ENCODE measurements at regions not wholly inside any gene's neighbourhood (a gene's known extent, or its start where the extent isn't known, plus 50 kb on each side); places are given as distances from the start of the nearest gene placed in this dataset.
A peak's percentile ranks its signal among the peaks of the same experiment; 100 is the strongest.

- intact Hi-C loops (cut with DNase I): no loop called here
- DNase-seq: no peak
Measured at GRCh38 chr4:14835708-14836425, 166.4 kb upstream of the CPEB2 start.

GRCh38 chr4:14837860-14838259, 164.4 kb upstream of the CPEB2 start:
- intact Hi-C loops (cut with DNase I): no loop called here
- no peak for DNase-seq

GRCh38 chr4:14841801-14842768, 160.2 kb upstream of the CPEB2 start:
- intact Hi-C loops (cut with DNase I): no loop called here
- no peak for DNase-seq

- intact Hi-C loops (cut with DNase I): no loop called here
- DNase-seq: no peak
Measured at GRCh38 chr4:14842964-14843630, 159.2 kb upstream of the CPEB2 start.

- intact Hi-C loops (cut with DNase I): no loop called here
- no peak for DNase-seq
Measured at GRCh38 chr4:14844061-14844460, 158.2 kb upstream of the CPEB2 start.

- no peak for DNase-seq
- intact Hi-C loops (cut with DNase I): no loop called here
Measured at GRCh38 chr4:14848229-14848628, 154.1 kb upstream of the CPEB2 start.

- no peak for DNase-seq
- intact Hi-C loops (cut with DNase I): no loop called here
Measured at GRCh38 chr4:14850455-14851097, 151.7 kb upstream of the CPEB2 start.

- intact Hi-C loops (cut with DNase I): no loop called here
Measured at GRCh38 chr4:14853176-14853943, 148.9 kb upstream of the CPEB2 start.

GRCh38 chr4:14855719-14856061, 146.6 kb upstream of the CPEB2 start:
- DNase-seq: no peak
- intact Hi-C loops (cut with DNase I): no loop called here

More at GRCh38 chr4:14853176-14853943, 148.9 kb upstream of the CPEB2 start:
- DNase-seq: no peak

DNA sequence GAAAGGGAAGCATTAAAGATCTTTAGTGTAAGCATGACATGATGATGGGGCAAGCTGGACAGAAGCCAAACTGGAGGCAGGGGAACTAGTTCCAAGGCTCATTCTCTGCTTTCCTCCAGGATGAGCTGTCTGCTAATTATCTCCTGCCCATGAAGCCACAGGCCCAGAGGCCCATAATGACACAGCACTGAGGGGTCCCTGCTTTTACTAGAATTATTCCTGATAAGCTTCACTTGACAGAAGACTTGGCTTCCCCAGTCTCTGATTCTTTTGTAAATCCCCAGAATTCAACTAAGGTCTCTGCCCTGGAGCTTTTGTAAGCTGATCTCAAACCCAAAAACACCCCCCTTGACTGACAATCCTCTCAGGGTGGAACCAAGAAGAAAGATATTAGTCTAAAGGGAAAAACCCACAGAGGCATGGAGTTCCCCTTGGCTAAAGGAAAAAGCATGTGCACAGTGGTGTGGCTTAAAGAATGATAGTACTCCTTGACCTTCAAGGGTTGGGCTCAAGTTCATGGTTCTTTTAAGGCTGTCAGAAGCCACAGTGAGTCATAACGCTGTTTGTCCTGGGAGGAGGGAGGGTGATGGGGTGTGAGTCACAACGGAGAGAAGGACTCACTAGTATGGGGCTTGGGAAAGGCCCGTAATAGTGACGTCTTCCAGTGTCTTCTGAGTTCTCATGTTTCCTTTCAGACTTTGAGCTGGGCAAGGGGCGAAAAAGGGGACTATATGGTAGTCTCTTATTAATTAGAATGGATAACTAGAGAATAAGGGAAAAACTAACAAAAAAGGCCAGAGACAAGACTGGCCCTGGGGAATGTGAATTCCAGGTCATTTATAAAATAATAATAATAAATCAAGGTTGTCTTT, 146.0 kb upstream of the CPEB2 start:
- intact Hi-C loops (cut with DNase I): no loop called here
- DNase-seq: no peak

DNA sequence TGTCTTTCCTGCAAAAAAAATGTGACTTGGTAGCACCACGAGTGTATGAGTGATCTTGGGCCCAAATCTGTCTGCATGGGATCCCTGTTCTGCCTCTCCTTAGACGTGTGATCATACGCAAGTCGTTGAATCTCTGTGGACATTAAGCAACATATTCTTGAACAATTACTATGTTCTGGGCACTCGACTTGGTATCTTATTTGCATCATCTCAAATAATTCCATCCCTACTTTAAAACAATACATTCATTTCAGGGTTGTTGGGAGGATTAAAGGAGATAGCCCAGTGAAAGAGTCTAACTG, 145.4 kb upstream of the CPEB2 start:
- intact Hi-C loops (cut with DNase I): no loop called here
- no peak for DNase-seq

DNA sequence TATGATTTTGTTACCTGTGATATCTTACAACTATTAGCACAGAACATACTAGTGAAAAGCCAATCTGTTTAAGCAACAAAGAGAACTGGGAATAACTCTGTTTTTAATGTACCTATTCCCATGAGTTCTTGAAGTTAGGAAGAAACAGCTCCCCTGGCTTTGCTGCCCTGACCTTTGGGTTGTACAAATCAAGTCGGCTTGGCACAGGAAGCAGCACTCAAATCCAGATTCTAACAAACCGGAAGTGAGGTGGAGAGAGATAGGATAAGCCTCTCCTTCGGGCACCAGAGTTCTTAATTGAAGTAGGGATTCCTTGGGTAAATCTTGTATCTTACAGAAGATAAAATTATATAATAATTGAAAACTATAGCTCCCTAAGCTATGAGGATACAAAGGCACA, 144.8 kb upstream of the CPEB2 start:
- no peak for DNase-seq
- intact Hi-C loops (cut with DNase I): no loop called here

GRCh38 chr4:14857981-14858380, 144.3 kb upstream of the CPEB2 start:
- intact Hi-C loops (cut with DNase I): no loop called here
- DNase-seq: no peak

GRCh38 chr4:14862891-14863290, 139.4 kb upstream of the CPEB2 start:
- intact Hi-C loops (cut with DNase I): no loop called here
- DNase-seq: peak in 27 of 42 donors; percentile 12 to 65 (median 32)

DNA sequence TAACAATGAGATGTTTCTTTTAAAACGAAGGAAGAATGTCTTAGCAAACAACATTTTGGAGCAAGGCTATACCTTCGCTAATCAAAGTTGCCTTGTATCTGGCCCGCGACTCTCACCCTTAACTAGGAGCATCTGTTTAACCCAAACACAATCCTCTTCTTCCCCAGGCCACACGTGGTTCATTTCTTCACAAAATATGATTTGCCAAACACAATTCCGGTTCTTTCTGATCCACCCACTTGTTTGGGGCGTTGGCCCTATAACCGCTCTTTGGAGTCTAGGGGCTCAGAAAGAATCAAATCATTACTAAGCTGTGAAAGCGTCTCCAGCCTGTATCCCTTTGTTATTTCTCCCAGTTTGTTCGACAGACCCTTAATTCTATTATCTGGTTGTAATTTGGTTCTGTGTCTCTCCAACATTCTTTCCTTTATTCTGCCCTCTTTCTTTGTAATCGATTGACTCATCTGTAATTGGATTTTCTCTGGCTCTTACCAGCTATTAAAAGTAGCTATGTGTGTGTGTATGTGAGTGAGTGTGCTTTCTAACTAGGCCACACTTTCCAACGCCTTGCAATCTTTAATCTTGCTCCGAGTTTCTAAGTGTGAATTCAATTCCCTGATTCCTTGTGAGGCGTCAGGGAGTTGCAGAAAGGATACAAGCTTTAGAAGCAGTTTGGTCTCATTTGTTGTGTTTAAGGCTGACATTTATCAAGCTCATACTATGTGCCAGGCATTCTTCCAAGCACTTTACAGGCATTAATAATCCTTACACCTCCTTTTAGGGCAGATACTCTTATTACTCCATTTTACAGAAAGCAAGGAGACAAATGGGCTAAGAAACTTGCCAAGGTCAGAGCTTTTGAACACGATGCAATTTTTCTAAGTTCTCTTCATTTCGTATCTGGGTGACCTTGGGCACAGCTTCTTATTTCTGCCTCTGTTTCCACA, 138.6 kb upstream of the CPEB2 start:
- DNase-seq: no peak
- intact Hi-C loops (cut with DNase I): no loop called here

DNA sequence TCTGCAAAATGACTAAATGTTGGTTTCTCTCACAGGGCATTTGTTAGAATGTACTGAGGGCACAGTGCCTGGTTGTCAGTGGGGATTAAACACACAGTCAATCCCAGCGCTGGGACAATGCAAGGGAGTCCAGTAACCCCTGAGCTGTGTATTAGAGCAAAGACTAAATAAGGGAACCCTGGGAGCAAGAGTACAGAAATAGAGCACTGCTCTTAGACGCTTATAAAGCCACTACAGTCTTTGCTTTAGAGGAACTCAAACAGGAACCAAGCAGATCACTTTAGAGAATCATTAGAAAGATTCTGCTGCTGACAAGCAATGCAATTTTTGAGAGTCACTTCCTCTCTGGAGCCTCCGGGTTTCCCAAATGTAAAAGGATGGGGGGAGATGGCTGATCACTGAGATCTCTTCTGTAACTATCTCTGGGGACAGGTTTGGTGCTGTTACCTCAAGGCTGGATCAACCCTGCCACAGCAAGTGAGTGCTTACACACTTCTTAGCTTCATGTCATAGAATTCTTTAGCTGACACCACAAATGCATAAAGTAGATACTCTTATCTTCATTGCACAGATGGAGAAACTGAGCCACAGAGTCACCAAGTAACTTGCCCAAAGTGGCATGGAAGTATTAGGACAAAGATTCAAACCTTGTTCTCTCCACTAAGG, 137.8 kb upstream of the CPEB2 start:
- intact Hi-C loops (cut with DNase I): no loop called here
- peak in 1 of 42 donors; percentile 27 for DNase-seq
